MCF 10A (cell line): ENCODE measurements at regions not wholly inside any gene's neighbourhood (a gene's known extent, or its start where the extent isn't known, plus 50 kb on each side); places are given as distances from the start of the nearest gene placed in this dataset.

Experiments used
- BruUV-seq: library from RNA; stranded (reverse); fragments of 400-500 nt; replicated peaks from 2 replicates; lab custom pipeline; 2021; lab: Mats Ljungman, UMichigan
- CTCF ChIA-PET: fragments of 300-600 bp; sonication (Branson Sonifier 250); formaldehyde crosslinking; extraction: SDS; loops from one replicate; lab custom pipeline; 2021; ENCODE audit warnings: antibody characterized with exemption, inconsistent platforms; lab: Yijun Ruan, JAX
- POLR2A ChIA-PET: fragments of 300-600, 350-650 bp; sonication (Branson Sonifier 250); formaldehyde crosslinking; extraction: SDS; loops from one replicate; lab custom pipeline; 2020; ENCODE audit warnings: antibody characterized with exemption, inconsistent platforms; lab: Yijun Ruan, JAX
- DNase-seq: peaks from one replicate; pipeline ENCODE4 v3.0.0-alpha.2; 2018; ENCODE audit not compliant: unreplicated experiment
- H3K27ac Mint-ChIP-seq: one replicate; pipeline ENCODE4 v1.8.0; 2022; ENCODE audit warnings: mild to moderate bottlenecking, low read depth, mixed read lengths; ENCODE audit not compliant: unreplicated experiment
- H3K27me3 Mint-ChIP-seq: one replicate; pipeline ENCODE4 v1.8.0; 2022; ENCODE audit warnings: mixed read lengths; ENCODE audit not compliant: insufficient read depth, unreplicated experiment
- H3K36me3 Mint-ChIP-seq: one replicate; pipeline ENCODE4 v1.8.0; 2022; ENCODE audit warnings: mild to moderate bottlenecking, moderate library complexity, mixed read lengths; ENCODE audit not compliant: insufficient read depth, unreplicated experiment
- H3K4me1 Mint-ChIP-seq: one replicate; pipeline ENCODE4 v1.8.0; 2022; ENCODE audit warnings: mixed read lengths; ENCODE audit not compliant: insufficient read depth, unreplicated experiment
- H3K4me3 Mint-ChIP-seq: one replicate; pipeline ENCODE4 v1.8.0; 2022; ENCODE audit warnings: mild to moderate bottlenecking, moderate library complexity, mixed read lengths; ENCODE audit not compliant: unreplicated experiment
- H3K9me3 Mint-ChIP-seq: one replicate; pipeline ENCODE4 v1.8.0; 2022; ENCODE audit warnings: mixed read lengths; ENCODE audit not compliant: unreplicated experiment
- intact Hi-C: fragments of 100-400 bp; cut with micrococcal nuclease; formaldehyde crosslinking; loops from 2 replicates; pipeline ENCODE4 v1.14.1; 2022
- TF ChIP-seq, protein P1 (sequence below): fragments of 200-600 bp; IDR thresholded peaks from one replicate; pipeline ENCODE4 v1.8.0; 2022; ENCODE audit warnings: antibody characterized with exemption, mild to moderate bottlenecking; ENCODE audit not compliant: unreplicated experiment

DNA sequence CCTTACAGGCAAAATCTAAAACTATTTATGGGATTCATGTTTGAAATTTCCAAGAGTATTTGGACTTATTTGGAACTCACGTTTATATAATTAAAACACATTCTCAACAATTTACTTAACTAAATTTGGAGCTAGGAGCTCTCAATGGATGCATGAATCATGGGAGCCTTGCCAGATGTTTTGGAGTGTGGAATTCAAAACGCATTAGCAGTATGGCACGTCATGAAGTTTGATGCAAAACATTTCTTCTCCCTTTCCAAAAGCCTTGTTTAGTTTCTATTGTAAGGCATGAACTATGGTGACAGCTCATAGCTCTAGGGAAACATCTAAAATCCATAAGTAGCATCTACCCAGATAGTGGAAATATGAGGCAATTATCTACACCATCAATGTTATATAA, 701.6 kb downstream of the SATB2 start:
- H3K9me3 Mint-ChIP-seq = no peaks in the 10 kb centered on the region
- DNase-seq = no peak
- no peaks in the 10 kb centered on the region for H3K4me1 Mint-ChIP-seq
- H3K27ac Mint-ChIP-seq = no peak overlapping the region
- BruUV-seq = no TSS peak
- ChIA-PET CTCF (no interaction called here), POLR2A (no interaction called here)
- H3K27me3 Mint-ChIP-seq = peaks cover 57% of the 10 kb centered on the region
- no peak overlapping the region for H3K4me3 Mint-ChIP-seq
- H3K36me3 Mint-ChIP-seq = no peaks in the 10 kb centered on the region
- intact Hi-C loops = no loop called here
- TF ChIP-seq, protein P1, sequence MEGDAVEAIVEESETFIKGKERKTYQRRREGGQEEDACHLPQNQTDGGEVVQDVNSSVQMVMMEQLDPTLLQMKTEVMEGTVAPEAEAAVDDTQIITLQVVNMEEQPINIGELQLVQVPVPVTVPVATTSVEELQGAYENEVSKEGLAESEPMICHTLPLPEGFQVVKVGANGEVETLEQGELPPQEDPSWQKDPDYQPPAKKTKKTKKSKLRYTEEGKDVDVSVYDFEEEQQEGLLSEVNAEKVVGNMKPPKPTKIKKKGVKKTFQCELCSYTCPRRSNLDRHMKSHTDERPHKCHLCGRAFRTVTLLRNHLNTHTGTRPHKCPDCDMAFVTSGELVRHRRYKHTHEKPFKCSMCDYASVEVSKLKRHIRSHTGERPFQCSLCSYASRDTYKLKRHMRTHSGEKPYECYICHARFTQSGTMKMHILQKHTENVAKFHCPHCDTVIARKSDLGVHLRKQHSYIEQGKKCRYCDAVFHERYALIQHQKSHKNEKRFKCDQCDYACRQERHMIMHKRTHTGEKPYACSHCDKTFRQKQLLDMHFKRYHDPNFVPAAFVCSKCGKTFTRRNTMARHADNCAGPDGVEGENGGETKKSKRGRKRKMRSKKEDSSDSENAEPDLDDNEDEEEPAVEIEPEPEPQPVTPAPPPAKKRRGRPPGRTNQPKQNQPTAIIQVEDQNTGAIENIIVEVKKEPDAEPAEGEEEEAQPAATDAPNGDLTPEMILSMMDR = no peak

DNA sequence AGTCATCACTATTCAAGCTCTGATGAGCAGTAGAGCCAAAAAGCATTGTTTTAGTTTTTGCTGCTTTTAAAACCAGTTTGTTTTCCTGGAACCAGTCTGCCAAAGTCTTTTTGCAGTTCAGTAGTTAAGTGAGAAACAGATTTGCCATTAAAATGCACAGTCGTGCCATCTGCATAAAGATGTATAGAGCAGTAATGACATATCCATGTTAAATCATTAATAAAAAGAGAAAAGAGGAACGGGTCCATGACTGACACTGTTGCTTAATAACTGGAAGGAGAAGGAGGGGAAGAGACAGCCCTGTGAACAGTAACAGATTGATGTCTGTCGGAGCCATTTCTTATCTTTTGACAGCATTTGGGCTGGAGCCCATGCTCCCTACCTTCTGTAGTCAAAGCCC, 704.6 kb downstream of the SATB2 start:
- H3K9me3 Mint-ChIP-seq = no peaks in the 10 kb centered on the region
- TF ChIP-seq, protein P1 = no peak
- BruUV-seq = no TSS peak

DNA sequence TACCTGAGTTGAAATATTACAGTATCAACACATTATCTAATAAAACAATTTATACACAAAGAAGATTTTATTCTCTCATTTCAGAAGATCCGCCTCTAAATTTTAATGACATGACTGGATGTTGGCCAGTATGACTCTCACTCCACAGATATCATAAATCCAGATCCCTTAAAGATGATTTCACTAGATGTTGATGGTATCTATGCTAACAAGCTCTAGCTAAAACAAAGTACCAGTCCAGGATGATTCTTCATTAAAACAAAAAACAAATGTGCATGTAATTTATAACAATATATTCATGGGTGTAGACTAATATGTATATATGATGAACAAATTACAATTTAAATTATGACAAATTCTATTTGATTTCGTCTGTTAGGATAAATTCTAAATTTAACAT, 708.4 kb downstream of the SATB2 start:
- Mint-ChIP-seq H3K4me1 (no peaks in the 10 kb centered on the region), H3K27ac (no peak overlapping the region), H3K4me3 (no peak overlapping the region), H3K27me3 (peaks cover 78% of the 10 kb centered on the region), H3K9me3 (no peaks in the 10 kb centered on the region), H3K36me3 (no peaks in the 10 kb centered on the region)
- TF ChIP-seq, protein P1 = no peak
- DNase-seq = no peak
- intact Hi-C loops = no loop called here
- ChIA-PET POLR2A (no interaction called here), CTCF (no interaction called here)
- no TSS peak for BruUV-seq

More for the DNA sequence above, 704.6 kb downstream of the SATB2 start:
- ChIA-PET POLR2A (no interaction called here), CTCF (no interaction called here)
- peaks cover 67% of the 10 kb centered on the region for H3K27me3 Mint-ChIP-seq
- no peak overlapping the region for H3K27ac Mint-ChIP-seq
- H3K4me1 Mint-ChIP-seq = no peaks in the 10 kb centered on the region
- DNase-seq = no peak
- H3K36me3 Mint-ChIP-seq = no peaks in the 10 kb centered on the region
- H3K4me3 Mint-ChIP-seq = no peak overlapping the region
- intact Hi-C loops = no loop called here

DNA sequence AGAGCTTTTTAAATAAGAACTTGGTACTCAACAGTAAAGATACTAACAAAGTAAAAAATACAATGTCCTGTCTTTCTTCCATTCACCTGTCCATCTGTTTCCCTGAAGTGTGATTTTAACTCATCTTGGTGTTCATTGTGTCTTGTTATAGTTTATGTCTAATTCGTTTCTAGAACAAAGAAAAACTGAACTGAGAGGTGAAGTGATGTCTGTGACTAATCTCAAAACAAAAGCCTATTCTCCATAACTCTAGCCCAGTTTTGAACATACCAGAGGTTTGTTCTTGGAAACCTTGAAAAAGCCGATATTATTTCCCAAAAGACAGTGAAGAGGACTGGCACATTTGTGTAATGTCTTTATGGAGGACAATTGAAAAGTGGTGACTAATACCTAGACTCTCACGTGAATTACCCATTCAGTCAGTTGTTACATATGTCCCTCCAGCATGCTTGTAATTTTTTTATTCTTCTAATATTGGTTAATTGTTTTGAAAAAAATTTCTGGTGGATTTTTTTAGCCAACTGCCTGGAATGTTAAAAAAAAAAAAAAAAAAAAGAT, 725.8 kb downstream of the SATB2 start:
- TF ChIP-seq, protein P1 = no peak
- Mint-ChIP-seq H3K36me3 (peaks cover 4% of the 10 kb centered on the region), H3K4me3 (no peak overlapping the region), H3K27ac (no peak overlapping the region), H3K4me1 (no peaks in the 10 kb centered on the region), H3K9me3 (no peaks in the 10 kb centered on the region), H3K27me3 (peaks cover 58% of the 10 kb centered on the region)
- no peak for DNase-seq
- ChIA-PET CTCF (no interaction called here), POLR2A (no interaction called here)
- no TSS peak for BruUV-seq
- intact Hi-C loops = no loop called here
